CD4-positive, alpha-beta T cell treated with Interleukin-15 for 1 hour (primary cell): ENCODE measurements at regions not wholly inside any gene's neighbourhood (a gene's known extent, or its start where the extent isn't known, plus 50 kb on each side); places are given as distances from the start of the nearest gene placed in this dataset.

Source experiments
- DNase-seq: peaks from one replicate; pipeline ENCODE4 v3.0.0-alpha.2; 2020

- DNase-seq = no peak
Observed at GRCh38 chr1:213908521-213908920, 79.3 kb upstream of the PROX1 start.

GRCh38 chr1:213914392-213914791, 73.4 kb upstream of the PROX1 start:
- DNase-seq = no peak

- DNase-seq = no peak
Observed at GRCh38 chr1:213921311-213921710, 66.5 kb upstream of the PROX1 start.

DNA sequence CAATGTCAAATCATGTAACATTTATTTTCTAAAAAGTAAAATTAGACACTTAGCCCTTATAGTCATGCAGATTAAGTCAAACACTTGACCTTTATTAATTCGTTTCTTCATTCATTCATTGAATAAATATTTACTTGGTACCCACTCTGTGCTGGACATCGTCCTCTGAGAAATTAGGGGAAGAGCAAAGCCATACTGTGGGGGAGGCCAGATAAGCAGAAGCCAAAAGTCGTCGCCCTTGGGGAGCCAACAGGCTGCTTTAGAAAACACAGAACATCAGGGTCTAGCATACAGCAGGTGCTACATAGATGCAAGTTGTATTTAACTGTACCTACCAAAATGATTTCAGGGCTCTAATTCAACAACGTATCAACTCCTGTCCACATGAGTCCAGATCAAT, 66.1 kb upstream of the PROX1 start:
- DNase-seq = no peak

DNA sequence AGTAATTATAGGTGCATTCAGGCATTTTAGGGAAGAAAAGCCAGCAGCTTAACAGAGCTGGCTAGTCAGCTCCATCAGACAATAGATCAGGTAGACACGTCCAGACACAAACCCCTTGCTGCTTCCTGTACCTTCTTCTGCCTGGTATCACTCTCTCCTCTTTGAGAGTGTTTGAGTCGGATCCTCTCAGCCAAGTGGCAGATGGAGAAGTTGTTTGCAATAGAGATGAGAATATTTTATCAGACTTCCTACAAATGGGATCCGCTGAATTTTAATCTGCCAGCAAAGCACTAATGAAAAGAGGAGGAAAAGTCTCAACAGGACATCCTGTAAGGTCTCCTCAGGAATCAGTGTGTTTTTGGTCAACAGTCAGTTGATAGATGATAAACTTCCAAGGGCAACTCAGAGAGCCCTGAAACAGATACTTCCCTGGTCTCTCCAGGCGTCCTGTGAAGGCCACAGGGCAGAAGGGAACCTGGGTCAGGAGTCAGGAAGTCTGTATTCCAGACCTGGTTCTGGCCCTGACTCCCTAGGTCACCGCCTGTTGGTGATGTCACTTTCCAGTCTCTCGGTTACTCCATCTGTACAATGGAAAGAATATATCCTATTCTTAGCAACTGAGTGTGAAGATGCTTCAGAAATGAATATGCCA, 62.1 kb upstream of the PROX1 start:
- DNase-seq = no peak

DNA sequence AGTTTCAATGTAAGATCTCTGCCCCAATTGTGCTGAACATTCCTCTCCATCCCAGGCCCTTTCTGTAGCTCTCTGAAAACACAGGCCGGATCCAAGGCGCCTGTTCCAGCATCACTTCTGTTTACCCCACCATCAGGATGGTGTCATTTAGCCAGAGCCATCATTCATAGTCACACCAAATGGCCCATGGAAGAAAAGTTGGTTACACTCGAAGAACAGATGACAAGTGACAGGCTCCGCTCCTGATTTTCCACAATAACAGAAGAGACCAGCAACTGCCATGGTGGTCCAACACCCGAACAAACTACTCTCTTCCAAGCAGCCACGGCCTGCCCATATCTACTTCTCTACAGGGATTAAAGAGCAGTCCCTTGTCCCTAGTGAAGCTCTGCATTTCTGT, 59.9 kb upstream of the PROX1 start:
- no peak for DNase-seq

DNA sequence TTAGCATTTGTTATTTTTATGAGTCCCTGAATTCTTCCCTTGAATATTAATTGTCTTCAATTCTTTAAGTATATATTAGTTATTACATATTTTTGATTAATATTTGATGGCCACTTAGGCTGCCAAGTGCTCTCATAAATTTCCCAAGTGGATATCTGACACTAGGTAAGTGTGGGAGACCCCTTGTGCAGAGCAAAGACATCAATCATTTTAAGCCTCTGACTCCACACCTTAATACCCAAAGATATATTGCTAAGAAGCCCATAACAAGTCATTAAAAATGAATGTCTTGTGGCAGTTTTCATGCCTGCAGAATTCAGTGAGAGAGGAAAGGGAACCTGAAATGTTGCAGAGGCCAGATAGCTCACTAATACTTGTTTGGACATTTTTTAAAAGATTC, 58.4 kb upstream of the PROX1 start:
- DNase-seq = no peak

DNA sequence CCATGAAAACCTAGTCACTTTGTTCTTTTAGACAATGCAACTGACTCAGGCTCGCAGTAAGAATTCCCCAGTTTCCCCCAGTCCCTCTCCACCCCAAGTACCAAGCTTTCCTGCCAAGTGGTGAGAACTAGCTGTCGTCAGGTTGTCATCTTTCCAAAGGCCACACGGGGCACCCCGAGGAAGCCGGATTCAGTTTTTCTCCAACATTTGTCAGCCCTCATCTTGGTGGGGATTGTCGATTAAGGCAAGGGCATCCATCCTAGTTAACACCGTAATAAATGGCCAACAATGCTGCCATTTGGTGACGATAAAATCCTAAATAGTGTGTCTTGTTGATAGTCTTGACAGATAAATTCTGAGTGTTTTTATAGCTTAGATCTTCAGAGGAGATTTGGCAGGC, 55.9 kb upstream of the PROX1 start:
- DNase-seq = no peak

DNA sequence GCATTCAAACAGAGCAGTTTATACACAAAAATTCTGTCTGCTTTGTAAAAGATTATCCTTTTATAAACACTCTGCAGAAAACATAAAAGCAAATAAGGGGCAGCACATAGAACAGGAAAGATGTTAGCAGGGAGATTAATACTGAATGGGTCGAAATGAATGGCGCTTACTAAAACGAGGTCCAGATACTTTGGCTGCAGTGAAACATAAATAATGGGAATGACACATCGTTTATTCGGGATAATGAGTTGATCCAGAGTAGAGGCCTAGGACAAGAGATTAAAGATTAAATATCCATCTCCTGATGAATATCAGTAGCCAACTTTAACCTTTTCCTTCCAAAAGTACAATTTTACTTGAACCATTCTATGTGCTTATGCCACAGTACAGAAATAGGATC, 54.4 kb upstream of the PROX1 start:
- no peak for DNase-seq

GRCh38 chr1:213934649-213935048, 53.1 kb upstream of the PROX1 start:
- no peak for DNase-seq

DNA sequence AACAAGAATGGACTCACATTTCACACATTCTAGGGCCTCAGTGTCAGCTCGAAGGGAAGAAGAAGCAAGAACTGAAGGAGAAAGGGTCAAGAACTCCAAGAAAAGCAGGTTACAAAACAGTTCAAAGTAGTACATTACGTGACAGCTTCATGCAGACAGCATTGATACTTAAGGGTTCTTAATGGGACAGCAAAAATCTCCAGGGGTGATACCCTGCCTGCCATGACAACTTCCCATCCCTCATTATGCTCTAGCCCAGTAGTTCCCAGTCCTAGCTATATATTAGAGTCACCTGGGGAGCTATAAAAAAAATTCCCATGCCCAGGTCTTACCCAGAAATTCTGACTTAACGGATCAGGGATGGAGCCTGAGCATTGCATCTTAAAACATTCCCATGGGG, 51.2 kb upstream of the PROX1 start:
- no peak for DNase-seq
